ENCODE measurements at regions not wholly inside any gene's neighbourhood (a gene's known extent, or its start where the extent isn't known, plus 50 kb on each side); places are given as distances from the start of the nearest gene placed in this dataset.
"Not testable (repeated sequence)": the region's sequence is repeated elsewhere in the genome, so short reads cannot be mapped to it uniquely, and the experiment has no call there.

- not testable (repeated sequence) for TF ChIP-seq POLR2A, CTCF (IDR thresholded peaks at IDR 0.05)
These were observed 70.2 kb downstream of the ZNF726 start for GRCh38 chr19:23984911-23985310.

Data from heart left ventricle (tissue), 13 donors.